Tibial nerve (tissue), 4 donors: ENCODE measurements at regions not wholly inside any gene's neighbourhood (a gene's known extent, or its start where the extent isn't known, plus 50 kb on each side); places are given as distances from the start of the nearest gene placed in this dataset.

ENCODE experiments used
- DNase-seq, 2 donors: peaks; one replicate each; pipeline ENCODE4 v3.0.0-alpha.2; 2019; ENCODE audit warnings: low spot score in 2 of 2
- H3K27ac ChIP-seq, 4 donors: fragments of 200-600 bp; sonication (generic) in 3 of 4; one replicate each; pipeline ENCODE4 v1.5.1; 2017 to 2019; ENCODE audit warnings: mild to moderate bottlenecking in 1 of 4
- H3K27me3 ChIP-seq, 2 donors: fragments of 200-600 bp; sonication (generic) in 1 of 2; one replicate each; pipeline versions ENCODE4 v1.5.1 to v1.6.0; 2017 to 2019
- H3K36me3 ChIP-seq, 3 donors: fragments of 200-600 bp; sonication (generic); one replicate each; pipeline ENCODE4 v1.5.1; 2018 to 2019
- H3K4me1 ChIP-seq, 4 donors: fragments of 200-600 bp; sonication (generic) in 3 of 4; one replicate each; pipeline ENCODE4 v1.5.1; 2017 to 2019
- H3K4me3 ChIP-seq, 4 donors: fragments of 200-600 bp; sonication (generic) in 3 of 4; one replicate each; pipeline ENCODE4 v1.5.1; 2017 to 2019; ENCODE audit warnings: mild to moderate bottlenecking in 1 of 4, moderate library complexity in 1 of 4
- H3K9me3 ChIP-seq, 4 donors: fragments of 200-600 bp; sonication (generic) in 3 of 4; one replicate each; pipeline ENCODE4 v1.5.1; 2017 to 2019
- EP300 ChIP-seq, 2 donors: sonication (generic); formaldehyde crosslinking; IDR thresholded peaks; one replicate each; pipeline ENCODE4 v1.6.1; 2017; ENCODE audit warnings: antibody characterized with exemption in 2 of 2, mild to moderate bottlenecking in 1 of 2
- POLR2A ChIP-seq, 2 donors: fragments of 450-650 bp; IDR thresholded peaks; one replicate each; pipeline ENCODE4 v1.6.1; 2017; ENCODE audit warnings: antibody characterized with exemption in 2 of 2, mild to moderate bottlenecking in 2 of 2, moderate library complexity in 2 of 2
- WGBS, 2 donors: methylation state at CpG; one replicate each; pipeline ENCODE4 v1.1.5; 2018; 5-methylcytosine and 5-hydroxymethylcytosine counted together
- TF ChIP-seq, protein P1 (sequence below), 5 experiments: fragments of 200-600 bp in 3 of 5; fragments of 450-650 bp in 2 of 5; sonication (generic) in 3 of 5; IDR thresholded peaks; one replicate each; pipeline ENCODE4 v1.5.1; 2016 to 2019; ENCODE audit warnings: antibody characterized with exemption in 5 of 5, mild to moderate bottlenecking in 3 of 5, moderate library complexity in 2 of 5

DNA sequence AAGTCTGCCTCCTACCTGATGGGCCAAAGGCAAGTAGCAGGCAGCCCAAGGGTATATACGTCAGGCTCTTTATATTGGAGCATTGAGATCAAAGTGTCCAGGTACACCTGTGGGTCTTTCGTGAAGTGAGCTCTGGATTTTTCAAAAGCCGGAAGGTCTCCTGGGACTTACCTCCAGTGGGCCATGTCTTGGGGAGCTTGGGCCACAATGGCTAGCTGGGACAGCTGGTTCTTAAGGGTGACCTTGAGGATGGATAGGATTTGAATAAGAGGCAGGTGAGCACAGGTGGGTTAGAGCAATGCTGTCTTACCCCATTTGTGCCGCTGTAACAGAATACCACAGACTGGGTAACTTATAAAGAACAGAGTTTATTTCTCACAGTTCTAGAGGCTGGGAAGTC, 153.4 kb downstream of the CDC5L start:
- Histone ChIP-seq H3K4me3 (no peak overlapping the region), H3K27ac (no peak overlapping the region), H3K36me3 (no peaks in the 10 kb centered on the region), H3K4me1 (peaks cover 0 to 5% (median 0%) of the 10 kb centered on the region in 4 donors), H3K27me3 (no peaks in the 10 kb centered on the region), H3K9me3 (no peaks in the 10 kb centered on the region)
- TF ChIP-seq EP300 (IDR thresholded peaks at IDR 0.05) = no peak
- TF ChIP-seq POLR2A (IDR thresholded peaks at IDR 0.05) = no peak
- TF ChIP-seq, protein P1, sequence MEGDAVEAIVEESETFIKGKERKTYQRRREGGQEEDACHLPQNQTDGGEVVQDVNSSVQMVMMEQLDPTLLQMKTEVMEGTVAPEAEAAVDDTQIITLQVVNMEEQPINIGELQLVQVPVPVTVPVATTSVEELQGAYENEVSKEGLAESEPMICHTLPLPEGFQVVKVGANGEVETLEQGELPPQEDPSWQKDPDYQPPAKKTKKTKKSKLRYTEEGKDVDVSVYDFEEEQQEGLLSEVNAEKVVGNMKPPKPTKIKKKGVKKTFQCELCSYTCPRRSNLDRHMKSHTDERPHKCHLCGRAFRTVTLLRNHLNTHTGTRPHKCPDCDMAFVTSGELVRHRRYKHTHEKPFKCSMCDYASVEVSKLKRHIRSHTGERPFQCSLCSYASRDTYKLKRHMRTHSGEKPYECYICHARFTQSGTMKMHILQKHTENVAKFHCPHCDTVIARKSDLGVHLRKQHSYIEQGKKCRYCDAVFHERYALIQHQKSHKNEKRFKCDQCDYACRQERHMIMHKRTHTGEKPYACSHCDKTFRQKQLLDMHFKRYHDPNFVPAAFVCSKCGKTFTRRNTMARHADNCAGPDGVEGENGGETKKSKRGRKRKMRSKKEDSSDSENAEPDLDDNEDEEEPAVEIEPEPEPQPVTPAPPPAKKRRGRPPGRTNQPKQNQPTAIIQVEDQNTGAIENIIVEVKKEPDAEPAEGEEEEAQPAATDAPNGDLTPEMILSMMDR (IDR thresholded peaks at IDR 0.05) = no peak
- WGBS, 2 donors = 96% methylated on average over 4 of the region's 4 CpGs
- no peak for DNase-seq

DNA sequence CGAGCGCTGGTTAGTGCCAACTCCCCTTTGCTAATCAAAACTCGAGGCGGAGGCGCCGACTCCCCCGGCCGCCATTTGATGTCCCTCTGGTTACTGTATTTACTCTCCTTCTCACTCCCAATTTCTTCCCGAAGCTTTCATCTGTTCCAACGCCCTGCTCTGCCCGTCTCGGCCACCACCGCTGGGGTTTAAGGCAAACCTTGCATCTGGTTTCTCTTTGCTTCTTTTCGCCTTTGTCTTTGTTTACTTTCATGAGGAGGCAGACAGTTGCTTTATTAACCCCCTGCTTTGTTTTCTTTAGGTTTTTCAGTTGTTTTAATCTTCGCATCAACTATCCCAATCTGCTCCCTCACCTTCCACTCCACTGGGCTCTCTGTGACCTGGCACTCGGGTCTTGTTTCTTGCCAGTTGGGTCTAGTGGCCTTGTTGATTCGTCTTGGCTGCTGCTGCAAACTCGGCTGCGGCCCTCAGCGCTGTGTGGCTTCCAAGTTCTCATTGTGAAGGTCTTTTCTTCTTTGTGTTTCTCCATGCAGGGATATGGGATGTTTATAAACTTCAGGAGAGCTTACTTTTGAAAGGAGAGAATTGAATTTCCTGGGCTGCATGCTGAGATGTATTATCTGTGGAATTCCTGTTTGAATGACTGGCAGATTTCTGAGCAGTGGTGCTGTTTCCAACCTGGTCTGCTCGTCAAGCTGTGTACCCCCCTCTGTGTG, 155.1 kb downstream of the CDC5L start:
- no peaks in the 10 kb centered on the region for H3K36me3 ChIP-seq
- WGBS, 2 donors = 48 to 52% methylated on average over 21 of the region's 21 CpGs
- no peaks in the 10 kb centered on the region for H3K9me3 ChIP-seq
- DNase-seq = no peak
- TF ChIP-seq, protein P1 (IDR thresholded peaks at IDR 0.05) = no peak
- TF ChIP-seq POLR2A (IDR thresholded peaks at IDR 0.05) = no peak
- no peak for TF ChIP-seq EP300 (IDR thresholded peaks at IDR 0.05)
- H3K27me3 ChIP-seq = no peaks in the 10 kb centered on the region
- H3K27ac ChIP-seq = peak overlapping the region in 2 of 4 donors; percentile 17 to 63
- H3K4me3 ChIP-seq = no peak overlapping the region
- H3K4me1 ChIP-seq = peaks cover 0 to 5% (median 0%) of the 10 kb centered on the region in 4 donors

DNA sequence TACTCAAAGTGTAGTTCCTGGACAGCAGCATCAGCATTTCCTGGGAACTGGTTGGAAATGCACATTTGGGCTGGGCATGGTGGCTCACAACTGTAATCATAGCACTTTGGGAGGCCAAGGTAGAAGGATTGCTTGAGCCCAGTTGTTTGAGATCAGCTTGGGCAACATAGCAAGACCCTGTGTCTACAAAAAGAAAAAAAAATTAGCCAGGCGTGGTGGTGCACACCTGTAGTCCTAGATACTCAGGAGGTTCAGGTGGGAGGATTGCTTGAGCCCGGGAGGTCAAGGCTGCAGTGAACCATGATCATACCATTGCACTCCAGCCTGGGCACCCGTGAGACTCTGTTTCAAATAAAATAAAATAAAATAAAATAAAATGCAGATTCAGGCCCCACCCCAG, 156.2 kb downstream of the CDC5L start:
- Histone ChIP-seq H3K4me3 (no peak overlapping the region), H3K36me3 (no peaks in the 10 kb centered on the region), H3K27me3 (no peaks in the 10 kb centered on the region), H3K4me1 (peaks cover 0 to 5% (median 0%) of the 10 kb centered on the region in 4 donors), H3K9me3 (no peaks in the 10 kb centered on the region), H3K27ac (no peak overlapping the region)
- DNase-seq = no peak
- no peak for TF ChIP-seq EP300 (IDR thresholded peaks at IDR 0.05)
- TF ChIP-seq, protein P1 (IDR thresholded peaks at IDR 0.05) = no peak
- TF ChIP-seq POLR2A (IDR thresholded peaks at IDR 0.05) = no peak
- WGBS, 2 donors = 95% methylated on average over 3 of the region's 3 CpGs

DNA sequence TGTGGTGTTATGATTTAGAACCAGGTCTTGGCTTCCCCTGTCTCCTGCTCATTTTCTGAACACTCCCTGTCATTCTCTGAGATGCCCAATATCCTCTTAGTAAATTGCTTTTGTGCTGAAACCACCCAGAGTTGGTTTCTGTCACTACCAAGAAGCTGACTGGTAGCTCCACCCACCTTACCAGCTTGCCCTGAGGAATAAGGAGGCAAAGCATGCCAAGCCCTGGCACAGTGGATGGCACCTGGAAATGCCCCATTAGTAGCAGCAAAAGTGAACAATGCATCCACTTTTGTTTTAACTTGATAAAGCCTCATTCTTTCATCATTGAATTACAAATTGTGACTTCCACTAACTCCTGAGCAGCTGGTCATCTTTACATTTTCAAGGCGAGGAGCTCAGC, 157.7 kb downstream of the CDC5L start:
- Histone ChIP-seq H3K36me3 (no peaks in the 10 kb centered on the region), H3K27ac (no peak overlapping the region)
- WGBS, 2 donors = 81 to 100% methylated on average over 1 of the region's 1 CpG

DNA sequence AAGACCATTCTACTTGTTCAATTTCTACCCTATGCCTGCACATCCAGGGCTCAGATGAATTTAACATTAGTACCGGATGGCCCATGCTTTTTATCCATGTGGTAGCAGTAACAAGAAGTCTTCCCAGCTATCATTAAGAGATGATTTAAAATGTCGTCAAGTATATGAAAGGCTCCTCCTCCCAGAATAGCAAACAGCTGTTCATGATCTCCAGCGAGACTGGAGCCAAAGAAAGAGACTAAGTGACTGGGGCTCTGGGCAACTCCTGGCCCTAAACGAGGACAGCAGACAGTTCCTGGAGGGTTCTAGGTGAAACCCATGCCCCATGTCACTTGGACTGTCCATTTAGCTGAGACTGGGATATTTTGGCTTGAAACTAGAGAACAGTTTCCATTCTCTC, 160.8 kb downstream of the CDC5L start:
- 72 to 77% methylated on average over 4 of the region's 4 CpGs for WGBS, 2 donors
- H3K27me3 ChIP-seq = no peaks in the 10 kb centered on the region
- H3K9me3 ChIP-seq = no peaks in the 10 kb centered on the region
- no peaks in the 10 kb centered on the region for H3K4me1 ChIP-seq
- no peak overlapping the region for H3K4me3 ChIP-seq
- TF ChIP-seq EP300 (IDR thresholded peaks at IDR 0.05) = no peak
- TF ChIP-seq, protein P1 (IDR thresholded peaks at IDR 0.05) = no peak
- TF ChIP-seq POLR2A (IDR thresholded peaks at IDR 0.05) = no peak
- no peak overlapping the region for H3K27ac ChIP-seq
- H3K36me3 ChIP-seq = no peaks in the 10 kb centered on the region
- DNase-seq = no peak

More for the DNA sequence above, 157.7 kb downstream of the CDC5L start:
- DNase-seq = no peak
- TF ChIP-seq, protein P1 (IDR thresholded peaks at IDR 0.05) = no peak
- TF ChIP-seq POLR2A (IDR thresholded peaks at IDR 0.05) (no peak), EP300 (IDR thresholded peaks at IDR 0.05) (no peak)
- no peaks in the 10 kb centered on the region for H3K9me3 ChIP-seq
- H3K4me3 ChIP-seq = no peak overlapping the region
- peaks cover 0 to 5% (median 0%) of the 10 kb centered on the region in 4 donors for H3K4me1 ChIP-seq
- no peaks in the 10 kb centered on the region for H3K27me3 ChIP-seq
